GM13976 (cell line): ENCODE measurements at regions not wholly inside any gene's neighbourhood (a gene's known extent, or its start where the extent isn't known, plus 50 kb on each side); places are given as distances from the start of the nearest gene placed in this dataset.

Experiments used
- DNase-seq: peaks from one replicate; pipeline ENCODE4 v3.0.0; 2012; ENCODE audit warnings: low spot score
- CTCF ChIP-seq: IDR thresholded peaks from 2 replicates; pipeline ENCODE4 v1.5.1; 2012; ENCODE audit warnings: borderline replicate concordance, mild to moderate bottlenecking; ENCODE audit not compliant: insufficient read depth; ENCODE audit errors: extremely low read depth, missing control alignments, control extremely low read depth
- in situ Hi-C: fragments of 300-500 bp; cut with MboI; formaldehyde crosslinking; loops from one replicate; pipeline ENCODE4 v1.12.0; 2022; ENCODE audit warnings: low sequenced_read_pairs, mixed read lengths, inconsistent platforms; ENCODE audit not compliant: unreplicated experiment

- no peak for TF ChIP-seq CTCF
- in situ Hi-C loops: no loop called here
- no peak for DNase-seq
Observed at GRCh38 chr14:101153691-101154090, 250.2 kb upstream of the RTL1 start.

- in situ Hi-C loops: no loop called here
- TF ChIP-seq CTCF: no peak
- no peak for DNase-seq
Observed at GRCh38 chr14:101155575-101155974, 252.1 kb upstream of the RTL1 start.

GRCh38 chr14:101167428-101167827, 263.9 kb upstream of the RTL1 start:
- no peak for TF ChIP-seq CTCF
- in situ Hi-C loops: no loop called here
- no peak for DNase-seq

GRCh38 chr14:101169267-101169666, 265.7 kb upstream of the RTL1 start:
- no peak for TF ChIP-seq CTCF
- no peak for DNase-seq
- in situ Hi-C loops: no loop called here

GRCh38 chr14:101171650-101172049, 268.1 kb upstream of the RTL1 start:
- DNase-seq: no peak
- in situ Hi-C loops: no loop called here
- TF ChIP-seq CTCF: no peak

GRCh38 chr14:101173698-101174521, 270.4 kb upstream of the RTL1 start:
- in situ Hi-C loops: no loop called here
- peak; percentile 16 for DNase-seq
- no peak for TF ChIP-seq CTCF
